ENCODE measurements at regions not wholly inside any gene's neighbourhood (a gene's known extent, or its start where the extent isn't known, plus 50 kb on each side); places are given as distances from the start of the nearest gene placed in this dataset.

- TF ChIP-seq HEY1 (CRISPR knock-in tag; IDR thresholded peaks at IDR 0.05; ENCODE audit: borderline replicate concordance) (no peak), RREB1 (CRISPR knock-in tag; IDR thresholded peaks at IDR 0.05) (no peak), NFIC (IDR thresholded peaks at IDR 0.05) (peak; percentile 97), ZC3H4 (CRISPR knock-in tag; IDR thresholded peaks at IDR 0.05; ENCODE audit: borderline replicate concordance) (no peak), ZBTB12 (CRISPR knock-in tag; IDR thresholded peaks at IDR 0.05) (no peak), FUS (optimal IDR thresholded peaks at IDR 0.05; ENCODE audit: low read depth, low read length) (no peak), ZZZ3 (IDR thresholded peaks at IDR 0.05) (no peak), MLLT1 (IDR thresholded peaks at IDR 0.05) (no peak), SRSF7 (optimal IDR thresholded peaks at IDR 0.05; ENCODE audit: low read depth, low read length) (no peak), ZMIZ1 (IDR thresholded peaks at IDR 0.05; ENCODE audit: low read depth in 2 of 2, low read length in 2 of 2) (no peak), MXD1 (CRISPR knock-in tag; IDR thresholded peaks at IDR 0.05; ENCODE audit: borderline replicate concordance, poor library complexity, severe bottlenecking) (no peak), CXXC5 (CRISPR knock-in tag; IDR thresholded peaks at IDR 0.05) (peak; percentile 71), ZNF778 (CRISPR knock-in tag; IDR thresholded peaks at IDR 0.05) (no peak)
Measured at GRCh38 chr2:215793747-215794595, 219.4 kb downstream of the MREG start (continued).
